G401 (cell line): ENCODE measurements at regions not wholly inside any gene's neighbourhood (a gene's known extent, or its start where the extent isn't known, plus 50 kb on each side); places are given as distances from the start of the nearest gene placed in this dataset.
A peak's percentile ranks its signal among the peaks of the same experiment; 100 is the strongest.
"Not testable (repeated sequence)": the region's sequence is repeated elsewhere in the genome, so short reads cannot be mapped to it uniquely, and the experiment has no call there.

Experiments
- DNase-seq: peaks from one replicate; pipeline ENCODE4 v3.0.0-alpha.2; 2015; ENCODE audit warnings: low spot score
- in situ Hi-C: cut with HindIII; loops from 2 replicates; pipeline ENCODE4 v1.10.0; 2016; ENCODE audit warnings: low sequenced_read_pairs, mixed read lengths

DNA sequence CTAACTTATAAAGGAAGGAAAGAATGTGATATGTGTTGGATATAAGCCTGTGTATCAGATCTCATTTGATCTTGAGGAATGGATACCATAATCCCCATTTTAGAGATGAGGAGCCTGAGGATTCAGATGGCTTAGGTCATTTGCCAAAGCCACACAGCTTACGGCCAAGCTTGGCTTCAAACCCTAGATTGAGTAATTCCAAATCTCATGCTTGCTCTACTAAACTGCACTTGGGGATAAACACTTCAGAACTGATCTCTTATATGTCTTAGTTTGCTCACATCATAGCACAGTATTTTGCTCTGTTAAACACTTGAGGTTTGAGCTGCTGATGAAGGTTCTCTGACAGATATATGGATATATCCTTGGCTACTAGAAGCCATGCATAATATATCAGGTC lies 504.4 kb downstream of the NTRK2 start:
- DNase-seq, result no peak
- in situ Hi-C loops, result no loop called here

DNA sequence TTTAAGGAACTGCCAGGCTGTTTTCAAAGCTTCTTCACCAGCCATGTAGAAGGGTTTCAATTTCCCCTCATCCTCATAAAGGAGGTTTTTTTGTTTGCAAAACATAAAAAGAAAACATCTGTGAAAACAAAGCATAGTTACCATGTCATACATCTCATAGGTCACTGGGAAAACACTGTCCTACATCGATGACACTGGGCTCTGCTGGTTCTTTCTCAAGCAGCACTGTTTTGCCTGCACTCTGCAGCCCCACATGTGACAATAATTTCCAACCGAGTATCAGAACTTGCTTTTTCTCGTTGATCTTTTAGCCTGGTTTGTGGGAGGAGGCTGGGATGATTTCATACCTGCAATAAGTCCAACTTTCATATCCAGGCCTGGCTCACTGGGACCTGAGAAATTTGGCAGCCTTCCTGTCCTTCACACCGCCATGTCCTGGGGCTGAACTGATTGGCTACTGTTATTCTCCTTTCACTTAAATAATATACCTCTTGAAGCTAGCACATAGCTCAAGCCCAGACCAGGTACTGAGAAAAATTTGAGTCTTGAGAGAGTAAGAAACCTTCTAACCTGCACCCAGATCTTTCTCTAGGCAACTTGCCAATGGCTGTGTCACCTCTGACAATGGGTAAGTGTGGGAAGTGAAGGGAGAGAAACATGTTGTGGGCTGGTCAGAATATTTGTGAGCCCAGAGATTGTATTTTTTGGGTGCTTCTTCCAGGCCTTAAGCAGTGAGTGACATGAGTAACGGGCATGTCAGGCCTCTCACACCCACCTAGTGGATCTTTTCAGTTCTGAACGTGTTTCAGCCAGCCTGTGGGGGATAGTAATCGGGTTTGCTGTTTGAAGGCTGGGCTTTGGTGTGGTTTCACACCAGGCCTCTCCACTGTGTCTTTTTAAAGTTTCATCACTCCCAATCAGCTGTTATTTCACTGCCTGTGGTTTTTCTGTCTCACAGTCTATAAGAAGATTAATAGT lies 502.8 kb downstream of the NTRK2 start:
- no peak for DNase-seq
- in situ Hi-C loops, result no loop called here

DNA sequence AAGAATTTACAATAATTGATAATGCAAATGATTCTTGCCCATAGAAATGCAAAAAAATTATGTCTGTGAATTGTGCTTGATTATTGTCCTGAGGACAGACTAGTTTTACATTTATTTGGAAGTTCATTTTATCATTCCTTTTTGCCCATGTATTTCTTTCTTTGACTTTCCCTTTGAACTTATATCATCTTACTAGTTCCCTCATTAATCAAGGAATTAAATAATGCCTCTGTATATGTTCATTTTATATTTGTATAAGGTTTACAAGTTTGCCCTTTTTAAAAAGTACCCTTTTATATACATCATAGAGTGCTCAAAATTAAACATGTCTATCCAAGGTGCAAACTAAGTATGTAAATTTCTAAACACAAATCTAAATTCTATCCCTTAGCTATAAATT lies 501.6 kb downstream of the NTRK2 start:
- no peak for DNase-seq
- in situ Hi-C loops, result no loop called here

DNA sequence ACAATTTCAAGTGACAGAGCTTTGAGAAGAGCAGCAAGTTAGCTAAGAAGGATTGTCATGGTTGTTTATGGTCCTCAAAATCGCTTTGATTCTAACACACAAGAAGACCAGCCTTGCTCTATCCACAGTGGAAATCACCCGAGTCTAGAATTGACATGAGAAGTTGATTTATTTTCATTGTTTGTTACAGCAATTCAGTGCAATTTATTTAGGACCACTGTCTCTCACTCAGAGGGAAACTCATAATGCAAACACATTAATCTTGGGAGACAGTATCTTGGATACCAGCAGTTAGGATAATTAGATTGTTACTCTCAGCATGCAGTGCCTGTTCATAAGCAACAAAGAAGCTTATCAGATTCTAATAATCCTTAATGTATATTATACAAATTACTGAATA lies 498.9 kb downstream of the NTRK2 start:
- in situ Hi-C loops, result no loop called here
- no peak for DNase-seq

DNA sequence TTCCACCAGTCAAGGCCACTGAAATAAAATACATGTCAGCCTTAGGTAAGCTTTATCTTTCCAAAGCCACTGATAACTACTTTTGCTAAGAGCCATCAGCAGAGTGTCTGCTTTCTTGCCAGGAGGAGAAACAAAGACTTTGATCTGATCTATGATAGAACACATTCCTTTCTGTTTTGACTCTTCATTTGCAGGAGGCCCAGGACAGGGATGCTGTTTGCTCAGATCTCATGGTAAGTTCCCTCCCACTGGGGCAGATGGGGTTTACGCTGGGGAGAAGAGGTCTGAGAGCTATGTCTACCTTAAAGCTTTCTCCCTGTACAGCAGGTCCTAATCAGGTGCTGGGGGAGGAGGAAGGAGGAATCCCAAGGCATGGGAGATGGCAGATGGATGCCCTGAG lies 497.6 kb downstream of the NTRK2 start:
- no peak for DNase-seq
- in situ Hi-C loops, result no loop called here

DNA sequence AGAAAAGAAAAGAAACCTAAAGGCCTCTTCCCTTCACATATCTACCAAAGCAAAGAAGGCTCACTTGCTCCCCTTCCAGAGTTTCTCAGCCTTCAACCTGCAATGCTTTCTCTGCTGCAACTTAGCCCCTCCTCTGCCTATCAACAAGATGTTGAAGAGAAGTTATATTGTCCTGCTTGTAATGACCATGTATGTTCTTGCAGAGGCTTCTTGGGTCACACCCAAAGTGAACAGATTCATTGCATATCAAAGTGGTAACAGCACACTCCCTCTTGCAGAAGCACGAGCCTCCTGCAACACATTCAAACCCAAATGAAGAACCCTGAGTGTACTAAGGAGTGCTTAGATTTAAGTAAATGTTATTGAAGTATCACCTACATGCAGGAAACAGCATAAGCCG lies 494.3 kb downstream of the NTRK2 start:
- no peak for DNase-seq
- in situ Hi-C loops, result no loop called here

DNA sequence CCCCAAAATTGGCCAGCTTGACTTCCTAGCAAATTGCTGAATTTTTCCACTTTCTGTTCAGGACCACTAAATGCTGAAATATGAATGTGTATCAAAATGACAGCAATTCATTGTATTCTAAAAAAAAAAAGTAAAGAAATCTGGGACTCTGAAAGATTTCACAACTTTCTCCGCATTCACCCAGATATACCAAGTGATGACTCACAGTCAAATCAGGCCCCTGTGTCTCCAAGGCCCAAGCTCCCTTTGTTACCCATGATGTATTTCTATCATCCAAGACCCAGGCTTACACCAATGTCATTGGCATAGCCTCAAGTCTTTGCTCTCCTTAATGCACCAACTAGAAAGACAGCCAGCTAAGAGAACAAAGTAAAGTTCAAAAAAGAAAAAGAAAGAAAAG lies 493.9 kb downstream of the NTRK2 start:
- no peak for DNase-seq
- in situ Hi-C loops, result no loop called here

DNA sequence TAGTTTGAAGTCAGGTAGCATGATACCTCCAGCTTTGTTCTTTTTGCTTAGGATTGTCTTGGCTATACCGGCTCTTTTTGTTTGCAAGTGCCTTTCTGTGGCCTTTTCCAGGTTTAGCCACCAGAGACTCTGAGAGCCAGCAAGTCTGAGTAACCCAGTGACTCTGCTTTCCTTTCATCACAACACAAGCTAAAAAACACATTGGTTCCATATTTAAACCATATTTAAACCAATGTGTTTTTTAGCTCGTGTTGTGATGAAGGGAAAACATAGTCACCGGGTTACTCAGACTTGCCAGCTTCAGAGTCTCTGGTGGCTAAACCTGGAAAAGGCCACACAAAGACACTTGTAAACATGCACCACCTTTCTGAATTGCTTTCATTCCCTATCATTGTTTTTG lies 493.3 kb downstream of the NTRK2 start:
- DNase-seq, result no peak
- in situ Hi-C loops, result no loop called here

DNA sequence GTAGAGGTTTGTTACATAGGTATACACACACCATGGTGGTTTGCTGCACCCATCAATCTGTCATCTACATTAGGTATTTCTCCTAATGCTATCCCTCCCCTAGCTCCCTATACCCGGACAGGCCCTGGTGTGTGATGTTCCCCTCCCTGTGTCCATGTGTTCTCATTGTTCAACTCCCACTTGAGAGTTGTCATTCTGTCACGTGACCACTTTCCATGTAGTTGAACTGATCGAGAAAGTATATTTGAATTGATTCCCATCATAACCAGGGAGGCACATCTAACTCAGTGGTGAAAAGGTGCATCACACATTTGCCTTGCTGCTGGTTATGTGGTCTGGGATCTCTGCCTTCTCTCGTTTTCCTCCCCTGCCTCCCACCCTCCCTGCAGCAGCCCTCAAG lies 491.4 kb downstream of the NTRK2 start:
- DNase-seq, in situ Hi-C loops: not testable (repeated sequence)

DNA sequence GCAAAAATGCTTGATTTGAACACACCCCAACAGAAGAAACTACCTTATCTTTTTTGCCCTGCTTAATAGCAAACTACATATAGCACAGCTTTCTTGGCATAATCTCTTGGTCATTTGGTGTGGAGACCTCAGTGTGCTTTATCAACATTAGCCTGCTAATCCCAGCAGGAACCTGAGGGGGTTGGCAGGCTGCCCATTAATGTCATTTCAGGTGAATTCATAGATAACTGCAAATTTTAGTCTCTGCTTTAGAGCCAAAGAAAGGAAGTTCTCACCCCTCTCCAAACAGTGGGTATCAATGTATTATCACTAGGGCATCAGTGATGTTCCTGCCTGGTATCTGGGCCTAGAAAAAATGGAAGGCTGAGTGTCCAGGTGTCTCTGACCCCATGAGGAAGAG lies 489.0 kb downstream of the NTRK2 start:
- peak; percentile 88 for DNase-seq
- in situ Hi-C loops, result no loop called here

DNA sequence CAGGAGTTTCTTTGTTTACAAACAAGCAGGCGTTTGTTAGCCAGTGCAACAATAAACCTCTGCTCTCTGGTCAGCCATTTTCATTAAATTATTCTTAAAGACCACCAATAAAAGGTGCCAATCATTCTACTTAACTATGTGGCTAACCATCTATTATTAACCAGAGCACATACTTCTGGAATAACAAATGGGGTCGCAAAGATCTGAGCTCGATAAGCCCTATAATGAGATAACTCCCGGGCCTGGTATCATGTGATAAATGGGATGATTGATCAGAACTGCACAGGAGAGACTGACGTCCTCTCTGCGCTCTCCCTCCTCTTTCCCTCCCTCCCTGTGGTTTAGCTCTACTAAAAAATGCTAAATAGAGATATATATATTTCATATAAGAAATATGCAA lies 488.2 kb downstream of the NTRK2 start:
- no peak for DNase-seq
- in situ Hi-C loops, result no loop called here

DNA sequence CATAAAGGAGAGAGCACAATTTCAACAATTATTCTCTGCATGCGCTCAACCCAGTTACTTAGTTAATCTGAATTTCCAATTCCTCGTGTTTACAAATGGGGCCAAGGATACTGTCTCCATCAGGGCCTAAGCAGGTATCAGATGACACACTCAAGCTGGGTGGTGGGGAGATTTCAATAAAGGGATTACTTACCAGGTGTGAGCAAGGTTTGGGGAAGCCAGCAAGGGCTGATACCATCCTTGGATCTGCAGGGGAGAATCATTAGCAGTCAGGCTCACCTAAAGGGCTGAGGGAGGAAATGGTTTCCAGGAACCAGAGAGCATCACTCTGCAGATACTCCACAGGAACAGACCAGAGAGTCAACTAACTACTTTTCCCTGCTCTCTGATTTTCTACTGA lies 487.1 kb downstream of the NTRK2 start:
- in situ Hi-C loops, result no loop called here
- no peak for DNase-seq

DNA sequence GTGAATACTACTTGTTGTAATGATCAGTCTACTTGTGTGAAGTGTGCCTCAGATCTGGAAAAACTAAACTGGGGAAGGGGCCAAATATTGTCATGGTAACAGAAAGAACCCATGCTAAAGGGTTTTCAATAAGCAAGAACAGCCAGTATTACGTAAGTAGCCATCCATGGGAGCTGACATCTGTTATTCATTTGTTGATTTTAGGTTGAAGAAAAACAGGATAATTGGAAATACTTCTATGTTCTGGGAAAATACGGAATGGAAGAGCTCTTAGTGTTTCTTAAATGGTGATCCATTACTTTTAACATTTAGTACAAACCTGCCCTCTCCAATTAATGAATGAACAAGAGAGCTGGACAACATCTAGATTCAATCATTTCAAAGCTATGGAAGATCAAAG lies 485.8 kb downstream of the NTRK2 start:
- in situ Hi-C loops, result no loop called here
- DNase-seq, result no peak

DNA sequence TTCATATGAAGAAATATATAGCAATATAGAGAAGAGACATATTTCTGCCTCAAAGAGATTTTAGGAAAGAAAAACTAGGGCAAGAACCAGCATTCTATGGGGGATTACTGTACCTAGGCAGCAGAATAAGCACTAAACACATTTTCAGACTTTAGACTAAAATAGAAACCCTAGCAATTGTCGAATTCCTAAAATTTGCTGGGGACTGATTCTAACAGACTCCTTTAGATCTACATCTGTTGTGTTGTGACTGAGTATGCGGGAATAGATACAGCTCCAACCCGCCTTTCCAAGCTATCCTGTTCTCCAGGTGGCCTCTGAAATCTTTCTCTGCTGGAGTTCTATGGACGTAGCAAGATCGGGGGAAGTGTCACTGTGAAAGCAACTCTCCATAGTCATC lies 482.2 kb downstream of the NTRK2 start:
- in situ Hi-C loops, result no loop called here

DNA sequence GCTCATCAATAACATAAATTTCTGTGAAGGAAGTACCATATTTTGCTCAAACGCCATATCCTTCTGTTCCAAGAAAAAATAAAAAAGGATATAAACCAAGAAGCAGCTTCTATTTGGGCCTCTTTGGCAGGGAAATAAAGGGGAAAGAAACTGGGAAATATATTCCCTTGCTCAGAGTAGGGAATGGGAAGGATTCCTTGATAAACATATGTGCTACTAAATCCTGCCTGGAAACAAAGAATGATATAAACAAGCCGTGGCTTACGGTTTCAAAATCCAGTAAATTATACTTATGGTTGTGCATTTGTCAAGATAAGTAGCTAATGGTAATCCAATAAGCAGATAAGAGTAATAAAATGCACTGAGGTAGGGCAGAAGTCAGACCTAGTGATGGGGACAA lies 481.6 kb downstream of the NTRK2 start:
- DNase-seq, result no peak
- in situ Hi-C loops, result no loop called here

More for the DNA sequence above, 482.2 kb downstream of the NTRK2 start:
- no peak for DNase-seq

DNA sequence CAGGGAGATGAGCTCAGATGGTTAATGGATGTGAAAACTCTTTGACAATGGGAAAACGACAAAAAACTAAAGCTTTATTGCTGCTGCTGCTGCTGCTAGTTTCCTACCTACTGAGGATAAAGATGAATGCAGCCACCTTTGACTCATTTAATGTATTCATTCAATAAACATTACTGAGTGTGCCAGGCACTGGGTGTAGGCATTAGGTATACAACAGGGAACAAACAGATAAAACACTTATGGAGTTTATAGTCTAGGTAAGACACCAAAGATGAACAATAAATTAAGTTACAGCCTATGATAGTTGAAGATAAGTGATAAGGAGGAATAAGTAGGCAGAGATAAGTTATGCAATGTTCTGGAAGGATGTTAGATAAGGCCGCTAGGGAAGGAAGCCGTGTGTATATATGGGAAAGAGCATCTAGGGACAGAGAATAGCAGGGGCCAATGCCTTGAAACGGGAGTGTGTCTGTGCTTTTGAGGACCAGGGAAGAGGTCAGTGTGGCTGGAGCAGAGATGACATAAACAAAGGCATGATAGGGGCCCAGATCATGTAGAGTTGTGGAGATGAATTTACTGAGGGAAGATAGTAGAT lies 477.6 kb downstream of the NTRK2 start:
- in situ Hi-C loops, result no loop called here
- no peak for DNase-seq

DNA sequence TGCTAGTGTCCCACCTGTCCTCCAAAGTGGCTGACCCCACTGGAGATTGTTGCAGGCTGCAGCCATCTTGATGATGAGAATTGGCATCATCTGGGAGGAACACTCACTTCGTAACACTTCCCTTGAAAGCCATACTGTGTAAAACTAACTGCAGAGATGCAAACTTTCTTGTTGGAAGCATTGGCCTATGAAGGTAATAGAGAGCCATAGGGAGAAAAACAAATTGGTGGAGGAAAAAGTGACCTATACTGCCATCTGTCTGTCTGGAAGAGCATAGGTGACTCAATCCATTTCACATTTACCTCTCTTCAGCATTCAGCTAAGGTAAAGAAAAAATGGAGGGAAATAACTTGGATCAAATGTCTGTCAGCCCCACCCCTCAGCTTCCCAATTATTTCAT lies 473.4 kb downstream of the NTRK2 start:
- in situ Hi-C loops, result no loop called here
- peak; percentile 54 for DNase-seq

DNA sequence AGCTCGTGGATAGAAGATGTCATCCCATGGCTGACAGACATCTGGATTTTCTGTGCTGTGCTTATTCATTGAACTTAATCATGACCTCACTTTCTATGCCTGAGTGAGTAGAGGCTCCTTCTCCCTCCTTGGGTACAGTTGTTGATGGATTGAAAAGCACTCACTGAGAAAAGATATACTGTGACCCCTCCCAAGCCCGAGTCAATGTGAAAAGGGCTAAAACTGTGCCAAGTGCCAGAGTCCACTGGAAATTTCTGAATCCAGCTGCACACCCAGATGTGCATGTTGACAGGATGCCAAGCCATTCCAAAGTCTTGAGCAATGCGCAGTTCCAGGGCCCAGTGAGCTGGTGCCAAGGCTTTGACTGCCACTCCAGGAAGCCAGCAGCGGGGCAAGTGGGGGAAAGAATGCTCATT lies 473.0 kb downstream of the NTRK2 start:
- in situ Hi-C loops, result no loop called here
- DNase-seq, result no peak

DNA sequence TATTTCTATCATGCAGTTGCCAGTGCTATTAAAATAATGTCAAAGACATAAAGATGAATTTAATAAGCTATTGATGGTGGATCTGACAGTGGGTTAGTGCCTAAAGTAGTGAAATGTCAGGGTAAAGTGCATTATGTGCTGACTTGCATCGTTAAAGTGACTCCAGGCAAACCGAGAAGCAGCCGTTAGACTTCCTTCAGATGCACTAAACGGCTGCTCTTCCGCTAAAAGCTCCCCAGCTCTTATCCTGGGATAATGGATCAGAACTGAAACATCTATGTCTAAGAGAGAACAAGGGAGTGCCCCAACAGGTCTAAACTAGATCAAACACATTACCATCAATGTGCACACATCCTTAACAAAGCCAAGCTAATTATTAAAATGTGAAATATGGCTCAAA lies 468.2 kb downstream of the NTRK2 start:
- in situ Hi-C loops, result no loop called here
- DNase-seq, result no peak

DNA sequence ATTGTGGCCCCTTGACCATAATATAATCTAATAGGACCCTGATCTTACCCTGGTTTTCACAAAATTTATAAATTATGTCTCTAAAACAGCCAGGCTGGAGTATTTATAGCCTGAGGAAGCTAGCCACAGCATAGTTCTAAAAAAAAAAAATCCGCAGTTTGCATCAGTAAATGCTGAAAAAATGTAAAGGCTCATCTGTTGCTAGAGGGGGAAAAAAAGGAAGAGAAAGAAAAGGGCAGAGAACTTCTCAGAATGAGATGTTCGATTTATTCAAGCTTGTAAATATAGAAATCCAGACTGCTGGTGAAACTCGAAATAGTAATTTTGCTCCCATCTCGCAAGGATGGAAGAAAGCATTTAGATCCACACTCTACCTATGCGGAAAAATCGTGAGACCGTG lies 467.5 kb downstream of the NTRK2 start:
- no peak for DNase-seq
- in situ Hi-C loops, result no loop called here

DNA sequence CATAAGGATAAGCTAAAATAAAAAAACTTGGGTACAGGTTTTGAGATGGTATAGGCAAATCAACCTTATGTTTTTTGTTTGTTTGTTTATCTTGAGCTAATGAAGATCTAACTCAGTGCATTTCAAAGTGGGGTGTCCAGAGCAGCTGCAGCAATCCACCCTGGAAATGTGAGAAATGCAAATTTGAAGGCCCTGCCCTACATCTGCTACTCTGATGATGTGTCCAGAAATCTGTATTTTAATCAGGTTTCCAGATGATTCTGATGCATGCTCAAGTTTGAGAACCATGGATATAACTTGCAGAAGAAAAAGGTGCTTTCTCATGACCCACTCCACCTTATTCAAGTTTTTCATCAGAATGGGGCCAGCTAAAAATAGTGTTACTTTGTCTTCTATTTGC lies 467.0 kb downstream of the NTRK2 start:
- DNase-seq, result no peak
- in situ Hi-C loops, result no loop called here
